ENCODE measurements at regions not wholly inside any gene's neighbourhood (a gene's known extent, or its start where the extent isn't known, plus 50 kb on each side); places are given as distances from the start of the nearest gene placed in this dataset.

GRCh38 chr2:7773362-7774360 lies 856.4 kb downstream of the RNF144A start:
- DNase-seq: no peak

- no peak for DNase-seq
Observed at GRCh38 chr2:7774481-7774880, 857.3 kb downstream of the RNF144A start.

- no peak for DNase-seq
Observed at GRCh38 chr2:7777668-7778067, 860.5 kb downstream of the RNF144A start.

GRCh38 chr2:7780321-7780720 lies 863.1 kb downstream of the RNF144A start:
- DNase-seq: no peak

- DNase-seq: no peak
Observed at GRCh38 chr2:7785700-7786099, 868.5 kb downstream of the RNF144A start.

GRCh38 chr2:7788736-7789135 lies 871.5 kb downstream of the RNF144A start:
- no peak for DNase-seq

GRCh38 chr2:7792031-7792651 lies 874.9 kb downstream of the RNF144A start:
- no peak for DNase-seq

GRCh38 chr2:7795778-7796563 lies 878.8 kb downstream of the RNF144A start:
- DNase-seq: no peak

- DNase-seq: no peak
Observed at GRCh38 chr2:7800031-7800430, 881.8 kb upstream of the ID2 start.

GRCh38 chr2:7801212-7801611 lies 880.6 kb upstream of the ID2 start:
- no peak for DNase-seq

- DNase-seq: no peak
Observed at GRCh38 chr2:7803515-7803914, 878.3 kb upstream of the ID2 start.

GRCh38 chr2:7809640-7810039 lies 872.2 kb upstream of the ID2 start:
- no peak for DNase-seq

- DNase-seq: no peak
Observed at GRCh38 chr2:7811073-7811472, 870.8 kb upstream of the ID2 start.

- DNase-seq: no peak
Observed at GRCh38 chr2:7812231-7812995, 869.4 kb upstream of the ID2 start.

- no peak for DNase-seq
Observed at GRCh38 chr2:7813541-7814292, 868.1 kb upstream of the ID2 start.

- DNase-seq: no peak
Observed at GRCh38 chr2:7815726-7816125, 866.1 kb upstream of the ID2 start.

GRCh38 chr2:7816233-7816632 lies 865.6 kb upstream of the ID2 start:
- DNase-seq: no peak

- DNase-seq: no peak
Observed at GRCh38 chr2:7816944-7817343, 864.9 kb upstream of the ID2 start.

- no peak for DNase-seq
Observed at GRCh38 chr2:7819316-7819715, 862.5 kb upstream of the ID2 start.

GRCh38 chr2:7819850-7820249 lies 862.0 kb upstream of the ID2 start:
- no peak for DNase-seq

- no peak for DNase-seq
Observed at GRCh38 chr2:7824211-7824610, 857.6 kb upstream of the ID2 start.
